ENCODE measurements at regions not wholly inside any gene's neighbourhood (a gene's known extent, or its start where the extent isn't known, plus 50 kb on each side); places are given as distances from the start of the nearest gene placed in this dataset.
"Not testable (repeated sequence)": the region's sequence is repeated elsewhere in the genome, so short reads cannot be mapped to it uniquely, and the experiment has no call there.

- DNase-seq (ENCODE audit: low spot score), result no peak
Observed at GRCh38 chr2:145799595-145800108, 1279.7 kb upstream of the ZEB2 start.

GRCh38 chr2:145798419-145798818 is 1278.5 kb upstream of the ZEB2 start:
- DNase-seq (ENCODE audit: low spot score), result no peak

GRCh38 chr2:145797692-145798091 is 1277.8 kb upstream of the ZEB2 start:
- DNase-seq (ENCODE audit: low spot score), result no peak

GRCh38 chr2:145792745-145793144 is 1272.8 kb upstream of the ZEB2 start:
- DNase-seq (ENCODE audit: low spot score), result no peak

- DNase-seq (ENCODE audit: low spot score), result no peak
Observed at GRCh38 chr2:145789636-145790035, 1269.7 kb upstream of the ZEB2 start.

GRCh38 chr2:145787597-145788361 is 1267.9 kb upstream of the ZEB2 start:
- DNase-seq (ENCODE audit: low spot score), result not testable (repeated sequence)

- not testable (repeated sequence) for DNase-seq (ENCODE audit: low spot score)
Observed at GRCh38 chr2:145782607-145783006, 1262.7 kb upstream of the ZEB2 start.

- no peak for DNase-seq (ENCODE audit: low spot score)
Observed at GRCh38 chr2:145777914-145778313, 1258.0 kb upstream of the ZEB2 start.

- DNase-seq (ENCODE audit: low spot score), result no peak
Observed at GRCh38 chr2:145777297-145777696, 1257.4 kb upstream of the ZEB2 start.

- DNase-seq (ENCODE audit: low spot score), result no peak
Observed at GRCh38 chr2:145775591-145775990, 1255.7 kb upstream of the ZEB2 start.

GRCh38 chr2:145771525-145771924 is 1251.6 kb upstream of the ZEB2 start:
- no peak for DNase-seq (ENCODE audit: low spot score)

- no peak for DNase-seq (ENCODE audit: low spot score)
Observed at GRCh38 chr2:145769011-145769716, 1249.2 kb upstream of the ZEB2 start.

GRCh38 chr2:145765874-145766273 is 1246.0 kb upstream of the ZEB2 start:
- no peak for DNase-seq (ENCODE audit: low spot score)

GRCh38 chr2:145764631-145765030 is 1244.7 kb upstream of the ZEB2 start:
- DNase-seq (ENCODE audit: low spot score), result no peak

- DNase-seq (ENCODE audit: low spot score), result no peak
Observed at GRCh38 chr2:145760781-145761649, 1241.1 kb upstream of the ZEB2 start.

- DNase-seq (ENCODE audit: low spot score), result no peak
Observed at GRCh38 chr2:145759228-145759915, 1239.5 kb upstream of the ZEB2 start.

GRCh38 chr2:145757503-145758246 is 1237.8 kb upstream of the ZEB2 start:
- no peak for DNase-seq (ENCODE audit: low spot score)

GRCh38 chr2:145755019-145755837 is 1235.3 kb upstream of the ZEB2 start:
- no peak for DNase-seq (ENCODE audit: low spot score)

GRCh38 chr2:145753966-145754365 is 1234.0 kb upstream of the ZEB2 start:
- peak; percentile 11 for DNase-seq (ENCODE audit: low spot score)

- no peak for DNase-seq (ENCODE audit: low spot score)
Observed at GRCh38 chr2:145753041-145753608, 1233.2 kb upstream of the ZEB2 start.

All from iPS-NIHi11 (cell line).